Suppressor macrophage treated with lipopolysaccharide for 1 hour (primary cell): ENCODE measurements at regions not wholly inside any gene's neighbourhood (a gene's known extent, or its start where the extent isn't known, plus 50 kb on each side); places are given as distances from the start of the nearest gene placed in this dataset.
"Not testable (repeated sequence)": the region's sequence is repeated elsewhere in the genome, so short reads cannot be mapped to it uniquely, and the experiment has no call there.

Source experiments
- DNase-seq, 3 donors: peaks; one replicate each; pipeline ENCODE4 v3.0.0-alpha.2; 2020 to 2022

- no peak for DNase-seq
Measured at GRCh38 chr3:163508206-163508605, 1570.1 kb downstream of the SI start.

DNA sequence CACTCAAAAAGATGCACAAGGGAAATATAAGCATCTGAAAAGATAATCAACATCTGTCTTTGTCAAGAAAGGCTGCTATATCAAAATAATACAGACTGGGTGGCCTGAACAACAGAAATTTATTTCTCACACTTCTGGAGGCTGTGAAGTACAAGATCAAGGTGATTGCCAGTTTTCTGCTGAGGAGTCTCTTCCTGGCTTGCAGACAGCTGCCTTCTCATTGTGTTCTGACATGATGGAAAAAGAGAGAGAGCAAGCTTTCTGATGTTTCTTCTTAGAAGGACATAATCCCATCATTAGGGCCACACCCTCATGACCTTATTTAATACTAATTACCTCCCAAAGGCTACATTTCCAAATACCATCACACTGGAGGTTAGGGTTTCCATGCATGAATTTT is 1573.3 kb downstream of the SI start:
- DNase-seq, result no peak

DNA sequence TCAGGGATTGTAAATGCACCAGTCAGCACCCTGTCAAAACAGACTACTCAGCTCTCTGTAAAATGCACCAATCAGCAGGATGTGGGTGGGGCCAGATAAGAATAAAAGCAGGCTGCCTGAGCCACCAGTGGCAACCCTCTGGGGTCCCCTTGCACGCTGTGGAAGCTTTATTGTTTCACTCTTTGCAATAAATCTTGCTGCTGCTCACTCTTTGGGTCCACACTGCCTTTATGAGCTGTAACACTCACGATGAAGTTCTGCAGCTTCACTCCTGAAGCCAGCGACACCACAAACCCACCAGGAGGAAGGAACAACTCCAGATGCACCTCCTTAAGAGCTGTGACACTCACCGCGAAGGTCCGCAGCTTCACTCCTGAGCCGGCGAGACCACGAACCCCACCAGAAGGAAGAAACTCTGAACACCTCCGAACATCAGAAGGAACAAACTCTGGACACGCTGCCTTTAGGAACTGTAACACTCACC is 1578.5 kb downstream of the SI start:
- not testable (repeated sequence) for DNase-seq

DNA sequence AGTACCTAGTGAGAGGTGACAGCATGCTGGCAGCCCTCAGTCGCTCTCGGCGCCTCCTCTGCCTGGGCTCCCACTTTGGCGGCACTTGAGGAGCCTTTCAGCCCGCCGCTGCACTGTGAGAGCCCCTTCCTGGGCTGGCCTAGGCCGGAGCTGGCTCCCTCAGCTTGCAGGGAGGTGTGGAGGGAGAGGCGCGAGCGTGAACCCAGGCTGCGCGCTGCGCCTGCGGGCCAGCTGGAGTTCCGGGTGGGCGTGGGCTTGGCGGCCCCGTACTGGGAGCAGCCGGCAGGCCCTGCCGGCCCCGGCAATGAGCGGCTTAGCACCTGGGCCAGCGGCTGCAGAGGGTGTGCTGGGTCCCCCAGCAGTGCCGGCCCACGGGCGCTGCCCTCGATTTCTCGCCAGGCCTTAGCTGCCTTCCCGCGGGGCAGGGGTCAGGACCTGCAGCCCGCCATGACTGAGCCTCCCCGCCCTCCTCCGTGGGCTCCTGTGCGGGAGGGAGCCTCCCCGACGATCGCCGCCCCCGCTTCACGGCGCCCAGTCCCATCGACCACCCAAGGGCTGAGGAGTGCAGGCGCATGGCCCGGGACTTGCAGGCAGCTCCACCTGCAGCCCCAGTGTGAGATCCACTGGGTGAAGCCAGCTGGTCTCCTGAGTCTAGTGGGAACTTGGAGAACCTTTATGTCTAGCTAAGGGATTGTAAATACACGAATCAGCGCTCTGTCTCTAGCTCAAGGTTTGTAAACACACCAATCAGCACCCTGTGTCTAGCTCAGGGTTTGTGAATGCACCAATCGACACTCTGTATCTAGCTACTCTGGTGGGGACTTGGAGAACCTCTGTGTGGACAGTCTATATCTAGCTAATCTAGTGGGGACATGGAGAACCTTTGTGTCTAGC is 1579.2 kb downstream of the SI start:
- DNase-seq, result not testable (repeated sequence)

DNA sequence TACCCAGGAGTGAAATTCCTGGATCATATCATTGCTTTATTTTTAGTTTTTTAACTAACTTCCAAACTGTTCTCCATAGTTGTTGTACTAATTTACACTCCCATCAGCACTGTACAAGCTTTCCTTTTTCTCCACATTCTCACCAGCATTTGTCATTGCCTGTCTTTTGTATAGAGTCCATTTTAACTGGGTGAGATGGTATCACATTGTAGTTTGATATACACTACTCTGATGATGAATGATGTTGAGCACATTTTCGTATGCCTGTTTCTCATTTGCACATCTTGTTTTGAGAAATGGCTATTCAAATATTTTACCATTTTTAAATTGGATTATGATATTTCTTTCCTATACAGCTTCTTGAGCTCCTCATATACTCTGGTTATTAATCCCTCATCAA is 1586.6 kb downstream of the SI start:
- no peak for DNase-seq

- DNase-seq, result peak; percentile 45 to 66 (median 62)
Measured at GRCh38 chr3:163490119-163490518, 1588.2 kb downstream of the SI start.

DNA sequence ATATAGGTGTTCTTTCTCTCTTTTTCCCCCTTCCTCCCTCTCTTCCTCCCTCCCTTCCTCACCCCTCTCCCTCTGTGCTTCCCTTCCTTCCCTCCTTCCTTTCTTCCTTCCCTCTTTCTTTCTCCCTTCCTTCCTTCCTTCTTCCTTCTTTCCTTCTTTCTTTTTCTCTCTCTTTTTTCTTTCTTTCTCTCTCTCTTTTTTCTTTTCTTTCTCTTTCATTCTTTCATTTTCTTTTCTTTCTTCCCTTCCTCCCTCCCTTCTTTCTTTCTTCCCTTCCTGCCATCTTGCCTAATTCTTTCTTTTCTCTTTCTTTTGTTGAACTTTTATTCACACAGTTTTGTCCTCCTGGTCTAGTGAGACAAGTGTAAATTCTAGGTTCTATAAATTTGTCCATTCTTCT is 1595.6 kb downstream of the SI start:
- no peak for DNase-seq

DNA sequence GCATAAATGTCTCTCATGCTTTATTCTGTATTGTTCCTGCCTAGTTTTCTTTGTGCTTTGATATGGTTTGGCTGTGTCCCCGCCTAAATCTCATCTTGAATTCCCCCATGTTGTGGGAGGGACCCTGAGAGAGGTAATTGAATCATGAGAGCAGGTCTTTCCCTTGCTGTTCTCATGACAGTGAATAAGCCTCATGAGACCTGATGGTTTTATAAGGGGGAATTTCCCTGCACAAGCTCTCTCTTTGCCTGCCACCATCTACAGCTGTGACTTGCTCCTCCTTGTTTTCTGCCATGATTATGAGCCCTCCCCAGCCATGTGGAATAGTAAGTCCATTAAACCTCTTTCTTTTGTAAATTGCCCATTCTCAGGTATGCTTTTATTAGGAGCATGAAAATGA is 1596.6 kb downstream of the SI start:
- DNase-seq, result peak; percentile 20 to 39 (median 37)

DNA sequence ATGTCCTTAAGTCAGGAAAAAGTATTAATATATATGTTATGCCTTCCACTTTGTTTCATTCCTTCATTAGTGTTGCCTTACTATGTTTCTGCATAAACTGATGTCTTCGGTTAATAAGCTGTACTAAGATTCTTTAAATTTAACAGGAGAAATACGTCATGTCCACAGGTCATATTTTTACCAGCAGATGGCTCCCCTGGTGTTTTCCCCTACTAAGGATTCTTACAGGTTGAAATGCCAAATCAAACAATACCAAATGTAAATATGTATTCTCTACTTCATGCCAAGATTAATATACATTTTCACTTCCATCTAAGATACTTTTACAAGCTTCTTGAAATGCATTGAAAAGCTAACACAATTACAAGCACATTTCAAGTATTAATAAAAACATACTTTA is 1602.1 kb downstream of the SI start:
- DNase-seq, result no peak

DNA sequence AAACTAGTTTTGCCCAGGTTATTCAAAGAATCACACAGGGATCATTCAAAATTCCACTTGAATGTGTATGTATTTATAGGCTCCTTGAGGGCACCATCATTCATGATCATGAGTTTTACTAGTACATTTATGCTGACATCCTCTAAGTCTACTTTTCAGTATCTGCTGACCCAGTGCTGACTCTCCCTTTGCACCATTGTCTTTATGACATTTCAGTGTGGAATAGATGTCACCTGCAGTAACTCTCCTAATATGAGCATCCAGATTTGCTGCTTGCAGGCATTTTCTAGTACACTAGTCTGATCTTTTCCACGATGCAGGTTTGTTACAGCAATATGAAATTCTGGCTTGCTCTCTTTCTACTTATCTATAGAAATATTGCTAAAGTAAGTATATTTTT is 1603.5 kb downstream of the SI start:
- no peak for DNase-seq

GRCh38 chr3:163468531-163469335 is 1609.6 kb downstream of the SI start:
- DNase-seq, result no peak

GRCh38 chr3:163462446-163462845 is 1615.8 kb downstream of the SI start:
- DNase-seq, result no peak

GRCh38 chr3:163450698-163451097 is 1627.6 kb downstream of the SI start:
- no peak for DNase-seq

GRCh38 chr3:163438760-163439159 is 1639.5 kb downstream of the SI start:
- no peak for DNase-seq

DNA sequence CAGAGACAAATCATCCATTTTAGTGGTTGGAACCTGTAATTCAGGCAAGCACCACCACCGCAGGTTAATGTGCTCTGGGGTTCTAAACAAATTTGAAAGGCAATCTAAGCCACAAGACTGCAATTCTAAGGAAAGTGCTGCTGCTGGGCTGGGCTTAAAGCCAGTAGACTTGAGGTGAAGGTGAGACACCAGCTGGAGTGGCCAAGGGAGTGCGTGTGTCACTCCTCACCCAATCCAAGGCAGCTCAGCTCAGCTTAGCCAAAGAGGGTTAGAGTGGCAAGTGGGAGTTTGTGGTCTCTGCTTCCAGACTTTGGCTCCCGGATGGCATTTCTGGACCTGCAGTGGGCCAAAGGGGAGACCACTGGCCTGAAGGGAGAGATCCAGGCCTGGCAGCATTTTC is 1655.6 kb downstream of the SI start:
- DNase-seq, result no peak

GRCh38 chr3:163391407-163392181 is 1686.7 kb downstream of the SI start:
- no peak for DNase-seq

DNA sequence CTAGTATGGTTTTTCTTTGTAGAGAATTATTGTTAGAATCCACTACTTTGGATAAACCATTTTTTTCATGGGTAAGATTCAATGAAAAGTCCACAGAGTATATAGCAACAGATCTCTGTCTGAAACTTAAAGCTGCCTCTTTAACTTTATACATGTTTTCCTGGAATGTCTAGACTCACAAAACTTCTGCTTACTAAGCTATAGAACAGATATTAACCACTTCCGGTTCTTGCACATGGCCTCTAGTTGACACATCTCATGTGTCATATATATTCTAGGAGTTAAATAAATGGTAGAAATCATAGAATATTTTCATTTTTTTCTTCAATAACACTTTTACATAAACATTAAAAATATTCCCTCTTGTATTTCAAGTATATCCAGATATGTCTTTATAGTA is 1693.9 kb downstream of the SI start:
- DNase-seq, result no peak

GRCh38 chr3:163382183-163382582 is 1696.1 kb downstream of the SI start:
- no peak for DNase-seq

GRCh38 chr3:163368168-163368567 is 1710.1 kb downstream of the SI start:
- DNase-seq, result no peak

GRCh38 chr3:163364717-163365116 is 1713.6 kb downstream of the SI start:
- no peak for DNase-seq

DNA sequence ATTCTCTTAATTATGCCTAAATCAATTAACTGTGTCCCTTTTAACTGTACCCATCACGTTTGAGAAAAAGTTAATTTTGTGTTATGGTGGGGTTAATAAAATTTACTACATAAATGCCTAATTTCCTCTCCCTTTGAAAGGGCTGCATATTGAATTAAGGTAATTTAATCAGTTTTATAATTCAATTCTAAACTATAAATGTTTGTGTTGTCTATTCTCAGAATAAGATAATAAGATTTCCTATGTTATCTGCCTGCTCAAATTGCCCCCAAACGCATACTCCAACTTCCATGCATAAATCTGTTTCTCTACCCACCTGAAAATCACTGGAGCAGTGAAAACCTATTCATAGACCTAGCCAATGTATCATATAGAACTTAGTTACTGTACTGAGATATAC is 1716.1 kb downstream of the SI start:
- DNase-seq, result no peak

DNA sequence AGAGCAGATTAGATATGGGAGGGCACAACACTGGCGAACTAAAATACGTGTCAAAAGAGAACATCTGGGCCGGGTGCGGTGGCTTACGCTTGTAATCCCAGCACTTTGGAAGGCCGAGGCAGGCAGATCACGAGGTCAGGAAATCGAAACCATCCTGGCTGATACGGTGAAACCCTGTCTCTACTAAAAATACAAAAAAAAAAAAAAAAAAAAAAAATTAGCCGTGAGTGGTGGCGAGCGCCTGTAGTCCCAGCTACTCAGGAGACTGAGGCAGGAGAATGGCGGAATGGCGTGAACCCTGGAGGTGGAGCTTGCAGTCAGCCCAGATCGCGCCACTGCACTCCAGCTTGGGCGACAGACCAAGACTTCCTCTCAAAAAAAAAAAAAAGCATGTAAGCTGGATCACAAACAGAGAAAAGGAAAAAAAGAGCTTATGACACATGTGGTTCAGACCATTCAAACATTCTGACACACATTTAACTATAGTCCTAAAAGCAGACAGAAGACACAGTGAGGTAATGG is 1716.9 kb downstream of the SI start:
- DNase-seq, result not testable (repeated sequence)

GRCh38 chr3:163347944-163348343 is 1730.4 kb downstream of the SI start:
- DNase-seq, result no peak
